GM21367 (cell line): ENCODE measurements at regions not wholly inside any gene's neighbourhood (a gene's known extent, or its start where the extent isn't known, plus 50 kb on each side); places are given as distances from the start of the nearest gene placed in this dataset.
"Not testable (repeated sequence)": the region's sequence is repeated elsewhere in the genome, so short reads cannot be mapped to it uniquely, and the experiment has no call there.

Experiments used
- ATAC-seq: cut with Tn5 transposase; IDR thresholded peaks from one replicate; pipeline ENCODE4 v1.9.1; 2021; ENCODE audit not compliant: unreplicated experiment

DNA sequence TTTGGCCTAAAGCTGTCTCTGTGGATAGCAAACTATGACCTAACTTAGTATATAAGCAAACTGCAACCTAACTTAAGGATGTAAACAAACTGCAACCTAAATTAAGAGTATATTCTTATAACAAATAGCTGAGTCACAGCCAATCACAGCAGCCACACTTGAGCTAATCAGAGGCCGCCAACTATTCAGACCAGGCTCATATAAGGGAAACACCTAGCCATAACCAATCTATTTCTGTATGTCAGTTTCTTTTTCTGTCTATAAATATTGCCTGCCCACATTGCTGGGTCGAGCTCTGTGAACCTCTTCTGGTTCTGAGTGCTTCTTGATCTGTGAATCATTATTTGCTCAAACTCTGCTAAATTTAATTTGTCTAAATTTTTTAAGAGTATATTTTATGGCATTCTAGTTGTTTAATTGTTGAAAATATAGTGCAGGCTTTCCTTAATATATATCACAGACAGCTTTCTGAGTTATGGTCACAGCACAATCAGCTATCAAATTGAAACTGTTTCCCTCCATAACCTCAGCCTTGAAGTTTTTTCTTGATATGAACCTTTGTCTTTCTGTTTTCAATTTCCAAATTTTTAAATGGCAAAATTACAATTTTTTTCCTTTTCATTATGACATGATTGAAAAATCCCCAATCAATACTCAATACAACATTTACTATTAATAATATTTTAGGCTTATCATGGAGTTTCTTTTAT, 327.1 kb upstream of the NUDT12 start:
- ATAC-seq = no peak

DNA sequence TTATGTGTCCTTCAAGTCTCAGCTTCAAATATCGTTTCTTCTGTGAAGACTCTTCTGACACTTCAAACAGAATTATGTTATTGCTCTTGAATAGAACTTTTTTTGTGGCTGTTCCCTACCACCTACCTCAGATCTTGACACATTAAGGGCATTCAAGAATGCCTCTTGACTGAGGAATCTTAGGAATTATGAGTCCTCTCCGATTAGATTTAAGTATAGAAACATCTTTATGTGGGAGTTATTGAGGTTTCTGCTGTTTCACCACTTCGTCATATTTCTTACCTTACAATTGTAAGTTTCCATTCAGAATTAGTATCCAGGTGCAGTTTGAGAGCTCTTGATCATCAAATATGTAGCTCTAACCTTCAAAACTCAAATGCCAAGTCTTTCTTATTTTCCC, 324.2 kb upstream of the NUDT12 start:
- no peak for ATAC-seq

DNA sequence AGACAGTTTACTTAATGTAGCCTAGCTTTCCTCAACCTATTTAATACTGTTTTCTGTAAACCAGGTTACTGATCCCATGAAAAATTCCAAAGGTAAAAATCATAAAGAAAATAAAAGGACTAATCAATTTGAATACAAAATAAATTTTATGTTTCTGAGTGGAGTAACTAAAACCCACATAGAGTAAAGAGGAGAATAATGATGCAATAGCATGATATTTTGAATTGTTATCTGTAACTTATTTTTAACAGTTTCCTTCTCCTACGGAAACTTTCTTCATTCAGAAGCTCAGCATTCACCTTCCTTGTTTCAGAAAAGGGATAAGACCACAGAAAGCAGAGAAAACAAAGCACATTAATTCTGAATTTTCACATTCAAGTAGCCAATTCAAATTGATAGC, 320.6 kb upstream of the NUDT12 start:
- no peak for ATAC-seq

DNA sequence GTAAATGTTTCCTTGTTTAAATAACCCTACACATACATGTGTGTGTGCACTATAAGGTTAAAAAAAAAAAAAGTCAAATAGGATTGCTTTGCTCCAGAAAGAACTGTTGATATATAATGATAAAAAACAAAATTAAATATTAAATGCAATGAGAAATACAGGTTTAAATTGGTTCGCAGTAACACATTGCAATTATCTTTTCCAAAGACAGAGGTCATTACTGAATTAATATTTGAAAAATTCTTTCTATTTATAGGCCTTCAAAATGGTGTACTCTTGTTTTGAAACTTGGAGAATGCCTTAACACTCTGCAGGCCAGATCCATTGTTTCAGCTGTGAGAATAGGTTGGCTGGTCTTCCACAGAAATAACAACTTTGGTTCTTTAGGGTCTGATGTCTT, 319.0 kb upstream of the NUDT12 start:
- no peak for ATAC-seq

DNA sequence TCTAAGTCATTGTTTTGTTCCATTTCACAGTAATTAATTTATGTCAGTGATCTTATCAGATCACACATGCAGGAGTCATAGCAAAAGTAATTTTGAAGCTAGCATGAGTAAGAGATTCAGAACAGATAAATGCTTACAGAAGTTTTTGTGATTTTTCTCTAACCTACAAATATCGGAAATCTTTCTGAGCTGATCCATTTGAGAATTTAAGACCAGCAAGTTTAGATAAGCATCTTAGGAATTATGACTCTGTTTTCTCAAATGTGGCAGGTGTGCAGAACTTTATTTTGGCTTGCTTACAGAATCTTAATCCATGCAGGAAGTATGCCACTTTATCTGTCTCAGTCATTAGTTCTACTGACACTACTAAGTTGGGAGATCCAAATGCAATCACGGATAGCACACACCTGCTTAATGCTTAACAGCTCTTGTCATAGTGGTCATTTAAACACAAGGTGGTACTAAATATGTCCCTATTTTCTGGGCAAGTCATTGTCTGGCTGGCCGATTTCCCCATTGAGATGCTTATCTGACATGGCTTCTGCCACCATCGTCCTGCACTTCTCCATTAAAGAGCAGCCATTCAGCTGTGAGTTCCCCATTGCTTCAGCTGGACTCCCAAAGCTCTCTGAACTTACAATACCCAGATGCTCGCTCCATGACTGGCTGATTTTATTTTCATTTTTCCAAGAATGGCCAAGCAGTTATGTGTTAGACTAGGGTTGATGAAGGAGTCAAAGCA, 305.4 kb upstream of the NUDT12 start:
- ATAC-seq = no peak

DNA sequence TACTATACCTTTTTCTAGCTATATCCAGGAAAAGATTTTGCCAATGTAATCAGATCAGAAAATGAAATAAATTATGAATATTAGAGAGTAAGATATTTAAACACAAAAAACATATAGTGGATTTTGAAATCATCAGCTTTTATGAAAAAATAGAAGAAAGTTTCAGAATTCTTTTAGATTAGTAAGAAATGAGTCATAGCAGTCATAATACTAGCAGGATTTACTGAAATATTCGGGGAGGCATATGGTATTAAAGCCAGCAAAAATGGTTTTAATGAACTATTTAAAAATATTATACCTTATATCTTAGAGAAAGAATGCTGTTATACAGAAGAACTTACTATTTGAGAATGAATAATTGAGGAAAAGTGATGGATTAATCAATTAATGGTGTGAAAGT, 303.6 kb upstream of the NUDT12 start:
- no peak for ATAC-seq

DNA sequence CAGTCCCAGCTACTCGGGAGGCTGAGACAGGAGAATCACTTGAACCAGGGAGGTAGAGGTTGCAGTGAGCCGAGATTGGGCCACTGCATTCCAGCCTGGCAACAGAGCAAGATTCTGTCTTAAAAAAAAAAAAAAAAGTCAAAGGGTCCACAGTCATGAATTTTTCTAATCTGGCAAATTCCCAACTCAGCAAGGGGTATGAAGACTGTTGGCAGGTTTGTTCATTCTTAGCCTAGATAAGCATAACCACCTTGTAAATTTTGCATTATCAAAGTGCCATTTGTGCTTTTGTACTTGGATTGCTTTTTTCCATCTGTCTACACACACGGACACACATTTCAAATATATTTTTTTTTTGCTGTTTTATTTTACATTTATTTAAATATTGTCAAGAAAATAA, 299.8 kb upstream of the NUDT12 start:
- no peak for ATAC-seq

DNA sequence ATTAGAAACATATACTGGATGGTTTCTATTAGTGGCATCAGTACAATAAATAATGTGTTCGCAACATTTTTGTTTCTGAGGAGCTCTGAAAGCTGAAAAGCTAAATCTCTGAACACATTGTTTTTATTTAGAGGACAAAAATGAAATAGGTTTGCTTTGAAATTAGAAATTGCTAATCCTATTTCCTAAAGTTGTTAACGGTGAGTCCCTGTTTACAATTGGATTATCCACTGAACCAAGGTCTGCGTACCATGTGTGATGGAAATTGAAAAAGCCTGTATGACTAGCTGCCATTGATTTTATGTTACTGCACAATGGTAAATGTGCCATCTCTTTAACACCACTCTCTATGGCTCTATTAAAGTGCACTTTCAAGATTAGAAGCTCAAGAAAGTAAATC, 297.7 kb upstream of the NUDT12 start:
- ATAC-seq = no peak

DNA sequence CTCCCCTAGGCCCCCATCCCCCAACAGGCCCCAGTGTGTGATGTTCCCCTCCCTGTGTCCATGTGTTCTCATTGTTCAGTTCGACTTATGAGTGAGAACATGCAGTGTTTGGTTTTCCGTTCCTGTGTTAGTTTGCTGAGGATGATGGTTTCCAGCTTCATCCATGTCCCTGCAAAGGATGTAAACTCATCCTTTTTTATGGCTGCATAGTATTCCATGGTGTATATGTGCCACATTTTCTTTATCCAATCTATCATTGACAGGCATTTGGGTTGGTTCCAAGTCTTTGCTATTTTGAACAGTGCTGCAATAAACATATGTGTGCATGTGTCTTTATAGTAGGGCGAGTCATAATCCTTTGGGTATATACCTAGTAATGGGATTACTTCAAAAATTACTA, 295.8 kb upstream of the NUDT12 start:
- ATAC-seq = not testable (repeated sequence)

DNA sequence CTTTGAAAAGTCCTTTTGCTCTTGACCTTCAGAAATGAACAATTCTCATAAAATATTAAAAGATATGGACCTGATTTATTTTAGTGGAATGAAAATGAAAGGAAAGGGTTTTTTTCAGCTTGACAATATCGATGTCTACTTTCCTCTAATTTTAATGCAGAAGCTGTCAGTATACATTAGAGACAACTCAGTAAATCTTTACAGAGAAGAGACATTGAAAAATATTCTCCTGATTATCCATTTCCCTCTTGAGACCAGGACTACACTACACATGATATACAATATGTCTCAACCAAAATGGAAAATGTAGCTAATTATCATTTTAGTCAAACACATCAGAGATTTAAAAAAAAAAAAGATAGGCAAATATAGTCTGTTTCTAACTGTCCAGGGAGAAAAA, 288.5 kb upstream of the NUDT12 start:
- no peak for ATAC-seq

DNA sequence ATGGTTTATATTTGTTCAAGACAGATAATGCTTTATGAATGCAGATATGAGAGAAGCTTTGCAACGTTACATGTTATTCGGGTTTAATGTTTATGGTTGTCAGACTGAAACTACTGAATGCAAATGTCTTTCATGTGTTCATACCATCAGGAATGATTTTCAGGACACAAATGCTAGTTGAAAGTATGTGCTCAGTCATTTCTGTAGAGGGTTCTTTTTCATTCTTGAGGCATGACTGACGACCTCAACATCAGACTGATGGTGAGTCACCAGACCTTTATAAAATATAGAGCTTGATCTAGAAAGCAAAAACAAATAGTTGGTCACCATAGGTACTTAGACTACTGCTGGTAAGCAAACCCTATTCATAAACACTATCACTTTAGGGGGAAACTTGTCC, 287.3 kb upstream of the NUDT12 start:
- no peak for ATAC-seq

DNA sequence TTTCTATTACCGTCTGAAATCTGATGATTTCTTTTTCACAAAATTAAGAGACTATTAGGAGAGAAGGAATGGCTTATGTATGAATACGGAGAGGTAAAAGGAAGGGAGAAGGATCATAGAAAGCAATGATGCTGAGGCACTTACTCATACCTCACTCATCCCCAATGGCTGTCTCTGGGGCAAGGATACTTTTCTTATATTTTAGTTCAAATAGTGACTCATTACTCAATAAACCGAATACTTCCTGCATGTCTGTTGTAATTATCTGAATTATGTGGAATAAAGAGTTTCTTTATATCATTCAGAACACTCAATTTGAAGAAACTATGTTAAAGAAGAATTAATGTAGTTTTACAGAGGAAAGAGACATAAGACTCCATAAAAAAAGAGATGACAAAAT, 284.5 kb upstream of the NUDT12 start:
- no peak for ATAC-seq

DNA sequence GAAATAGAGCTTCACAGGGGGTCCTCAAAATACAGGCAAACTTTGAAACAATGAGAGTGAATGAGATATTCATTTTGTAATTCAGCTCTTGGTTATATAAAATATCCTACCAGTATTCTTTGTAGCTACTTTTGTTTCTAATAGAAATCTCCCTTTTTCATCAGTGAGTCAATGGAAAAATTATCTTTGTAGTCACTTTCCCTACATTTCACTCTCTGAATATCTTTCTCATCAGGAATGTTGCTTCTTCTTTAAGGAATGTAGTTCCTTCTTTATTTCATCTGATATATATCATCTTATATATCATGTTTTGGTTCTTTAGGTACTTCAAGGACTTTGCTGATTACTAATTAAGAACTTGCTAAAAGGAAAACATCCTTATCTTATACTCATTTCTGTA, 280.3 kb upstream of the NUDT12 start:
- ATAC-seq = no peak

DNA sequence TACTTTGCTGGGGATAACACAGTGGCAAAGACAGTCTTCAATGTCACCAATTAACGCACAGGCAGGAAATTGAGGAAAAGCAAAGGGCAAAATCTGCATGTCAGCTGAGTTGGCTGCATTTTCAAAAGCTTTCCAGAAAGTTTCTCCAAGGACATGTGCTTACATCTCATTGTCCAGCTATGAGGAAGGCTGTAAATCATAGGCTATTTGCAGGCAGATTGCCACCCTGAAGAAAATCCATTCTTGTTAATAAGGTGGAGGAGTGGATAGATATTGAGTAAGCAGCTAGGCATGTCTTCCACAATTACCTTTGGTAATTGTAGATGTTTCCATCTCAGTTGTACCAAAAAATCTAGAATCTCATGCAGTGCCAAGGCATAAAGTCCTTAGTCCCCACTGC, 278.0 kb upstream of the NUDT12 start:
- no peak for ATAC-seq

DNA sequence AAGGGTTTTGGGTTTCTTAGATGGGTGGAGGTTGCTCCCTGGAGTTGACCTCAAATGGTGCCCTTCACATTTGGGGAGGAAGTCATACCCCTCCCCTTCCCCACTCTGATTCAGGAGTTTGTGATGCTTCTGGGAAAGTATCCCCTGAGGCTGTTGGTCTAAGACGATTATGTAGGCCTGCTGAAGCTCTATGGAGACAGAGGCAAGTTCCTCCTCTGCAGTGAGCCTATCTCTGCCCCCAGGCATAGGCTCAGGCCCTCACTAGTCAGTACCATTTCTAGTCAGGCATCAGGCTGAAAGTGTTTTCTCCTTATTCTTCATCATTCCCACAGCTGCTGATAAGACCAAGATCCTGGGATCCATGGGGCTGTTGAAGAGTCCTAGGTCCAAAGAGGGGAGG, 271.6 kb upstream of the NUDT12 start:
- ATAC-seq = no peak

DNA sequence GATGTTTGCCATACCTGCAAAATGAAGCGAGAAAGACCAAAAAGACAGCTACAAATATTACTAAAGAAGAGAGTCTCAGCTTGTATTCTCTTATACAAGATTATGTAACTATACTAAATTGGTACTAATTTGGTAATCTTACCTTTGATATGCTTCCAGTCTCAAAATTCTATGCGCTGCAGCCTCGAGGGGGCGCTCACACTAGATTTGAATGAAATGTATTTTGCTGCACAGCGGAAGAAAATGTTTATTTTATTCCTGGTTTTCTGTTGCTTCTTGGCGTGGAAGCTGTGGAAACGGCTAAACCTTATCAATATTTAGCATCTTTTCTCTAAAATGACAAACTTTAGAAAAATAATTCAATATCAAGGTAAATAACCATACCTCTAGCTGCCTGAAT, 267.0 kb upstream of the NUDT12 start:
- no peak for ATAC-seq

DNA sequence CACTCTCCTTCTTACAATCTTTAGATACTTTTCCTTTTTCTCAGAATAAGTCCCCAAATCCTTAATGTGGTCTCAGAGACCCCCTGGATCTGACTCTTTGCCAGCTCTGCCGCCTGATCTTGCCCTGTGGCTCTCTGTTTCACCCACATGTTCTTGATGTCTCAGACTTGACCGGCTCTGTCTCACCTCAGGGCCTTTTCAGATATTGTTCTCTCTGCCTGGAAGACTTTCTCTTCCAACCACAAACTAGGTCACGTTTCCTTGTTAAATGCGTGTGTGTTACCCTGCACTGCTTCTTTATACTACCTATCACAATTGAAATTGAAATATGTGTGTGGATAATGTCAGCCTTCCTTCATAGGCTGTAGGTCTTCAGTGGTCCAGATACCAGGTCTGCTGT, 265.4 kb upstream of the NUDT12 start:
- ATAC-seq = no peak

DNA sequence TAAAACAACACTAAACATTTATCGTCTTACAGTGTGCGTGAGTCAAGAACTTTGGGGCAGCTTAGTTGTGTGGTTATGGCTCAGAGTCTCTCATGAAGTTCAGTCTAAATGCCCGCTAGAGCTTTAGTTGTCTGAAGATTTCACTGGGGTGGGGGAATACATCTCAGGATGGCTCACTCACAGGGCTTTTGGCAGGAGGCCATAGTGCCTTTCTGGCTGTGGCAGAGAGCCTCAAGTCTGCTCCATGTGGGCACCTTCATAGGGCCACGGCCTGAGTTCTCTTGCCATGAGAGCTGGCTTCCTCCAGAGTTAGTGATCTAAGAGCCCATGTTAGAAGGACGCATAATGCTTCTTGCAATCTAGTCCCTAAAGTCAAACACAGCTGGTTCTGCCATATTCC, 258.8 kb upstream of the NUDT12 start:
- no peak for ATAC-seq

DNA sequence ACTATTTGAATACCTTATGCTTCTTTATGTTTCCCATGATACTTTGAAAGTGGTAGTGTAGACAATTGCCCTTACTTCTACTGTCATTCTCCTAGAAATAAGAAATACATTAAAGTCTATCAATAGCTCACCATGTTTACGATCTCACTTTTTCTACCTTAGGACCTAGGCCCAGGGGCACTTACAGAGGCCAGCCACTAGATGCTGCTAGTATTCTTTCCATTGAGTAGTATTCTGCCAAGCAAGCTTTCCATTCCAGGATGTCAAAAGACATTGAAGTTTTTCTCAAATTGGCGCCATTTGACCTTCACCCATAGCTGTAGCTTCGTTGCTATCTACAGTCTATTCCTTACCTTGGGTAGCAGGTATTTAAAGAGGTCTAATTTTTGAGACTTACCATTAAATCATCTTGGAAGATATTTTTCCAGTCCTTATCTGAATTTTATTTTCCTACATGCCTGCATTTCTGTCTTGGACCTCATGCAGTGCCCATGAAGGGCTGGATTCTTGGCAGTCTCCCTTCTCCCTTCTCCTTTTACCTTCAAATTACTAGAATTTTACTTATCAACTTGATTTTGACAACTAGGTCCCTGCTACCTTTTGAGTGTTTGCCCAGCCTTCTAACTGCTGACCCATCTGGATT, 246.0 kb upstream of the NUDT12 start:
- ATAC-seq = peak; percentile 90

DNA sequence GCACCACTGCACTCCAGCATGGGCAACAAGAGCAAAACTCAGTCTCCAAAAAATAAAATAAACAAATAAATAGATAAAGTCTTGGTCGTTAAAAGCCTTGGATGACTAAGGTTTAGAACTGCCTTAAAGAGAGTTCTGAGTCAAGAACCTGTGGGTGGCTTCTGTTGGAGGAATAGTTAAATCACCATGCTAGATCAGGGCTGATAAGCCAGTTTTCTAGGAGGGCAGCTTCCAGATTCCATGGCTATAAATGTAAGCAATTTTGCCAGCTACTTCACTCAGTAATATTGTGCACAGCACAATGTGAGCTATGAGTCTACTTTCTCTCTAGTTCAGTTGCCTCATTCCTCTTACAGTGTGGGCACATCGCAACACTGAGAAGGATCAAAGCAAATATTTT, 242.1 kb upstream of the NUDT12 start:
- no peak for ATAC-seq

DNA sequence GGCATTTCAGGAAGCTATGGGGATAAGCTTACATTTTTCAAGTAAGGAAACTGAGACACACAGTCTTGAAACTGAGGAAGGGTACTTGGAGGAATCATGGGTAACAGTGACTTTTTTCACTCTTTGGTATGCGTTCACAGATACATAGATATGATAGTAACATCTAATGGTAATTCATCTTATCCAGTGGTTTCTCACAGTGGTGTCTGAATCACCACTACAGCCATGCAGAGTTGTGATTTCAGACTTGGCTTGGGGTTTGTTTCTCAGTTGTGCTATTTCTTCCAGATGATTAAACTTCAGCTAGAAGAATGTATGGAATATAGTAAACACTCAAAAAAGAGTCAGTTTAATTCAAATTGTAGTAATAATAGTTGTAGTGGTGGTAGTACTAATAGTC, 239.1 kb upstream of the NUDT12 start:
- no peak for ATAC-seq

DNA sequence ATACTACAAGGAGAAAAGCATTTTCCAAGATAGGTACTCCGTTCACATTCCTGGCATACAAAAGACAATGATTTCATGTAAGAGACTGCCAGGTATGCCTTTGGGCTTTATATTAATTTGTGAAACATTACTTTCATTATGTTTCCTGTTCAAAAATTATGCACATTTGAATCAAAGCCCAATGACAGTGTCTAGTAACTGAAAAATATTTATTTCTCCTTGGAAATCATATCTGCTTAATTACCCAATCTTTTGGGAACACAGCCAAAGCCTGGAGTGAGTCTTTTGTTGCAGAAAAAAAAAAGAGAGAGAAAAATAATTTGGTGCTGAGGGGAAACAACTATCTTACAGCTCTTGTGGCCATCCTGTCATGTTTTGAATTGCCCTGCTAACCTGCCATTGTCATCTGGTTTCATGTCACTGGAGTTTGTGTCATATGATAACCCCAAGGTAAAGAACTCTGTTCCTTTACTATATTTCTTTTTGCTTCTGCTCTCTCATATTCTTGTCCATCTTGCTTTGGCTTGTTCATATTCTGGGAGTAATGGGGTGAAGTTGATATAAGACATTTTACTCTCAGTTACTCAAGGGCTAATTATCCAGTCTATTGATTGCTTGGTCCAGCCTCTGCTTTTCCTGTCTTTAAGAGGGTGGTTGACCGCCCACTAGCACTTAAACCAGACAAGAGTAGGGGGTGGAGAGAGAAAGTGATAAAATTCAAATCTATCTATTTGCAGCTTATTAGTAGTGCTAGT, 238.3 kb upstream of the NUDT12 start:
- no peak for ATAC-seq
